ENCODE measurements at regions not wholly inside any gene's neighbourhood (a gene's known extent, or its start where the extent isn't known, plus 50 kb on each side); places are given as distances from the start of the nearest gene placed in this dataset.

DNA sequence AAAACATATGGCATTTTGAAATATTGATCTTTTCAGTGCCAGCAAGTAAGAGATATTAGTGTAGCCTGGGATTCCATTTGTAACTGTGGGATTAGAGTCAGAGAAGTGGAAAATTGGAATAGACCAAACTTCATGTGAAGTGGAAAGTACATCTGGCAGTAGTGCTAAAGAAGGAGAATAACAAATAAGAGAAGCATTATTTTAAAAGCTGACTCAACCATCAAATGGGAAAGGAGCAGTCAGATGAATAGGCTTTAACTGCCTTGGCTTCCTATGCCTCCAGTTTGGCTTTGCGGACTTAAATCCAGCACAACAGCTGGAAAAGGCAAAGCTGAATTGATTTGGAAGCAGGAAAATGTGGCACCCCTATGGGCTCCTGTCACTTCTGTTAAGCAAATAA lies 623.1 kb downstream of the TSN start:
- Histone ChIP-seq H3K36me3 (ENCODE audit: control insufficient read depth, insufficient read depth, low read length) (no peaks in the 10 kb centered on the region), H3K4me3 (ENCODE audit: low read depth, low read length) (no peak overlapping the region), H3K27me3 (ENCODE audit: control insufficient read depth, insufficient read depth, low read length) (no peaks in the 10 kb centered on the region)
- no peak for FAIRE-seq
- TF ChIP-seq, protein P1, sequence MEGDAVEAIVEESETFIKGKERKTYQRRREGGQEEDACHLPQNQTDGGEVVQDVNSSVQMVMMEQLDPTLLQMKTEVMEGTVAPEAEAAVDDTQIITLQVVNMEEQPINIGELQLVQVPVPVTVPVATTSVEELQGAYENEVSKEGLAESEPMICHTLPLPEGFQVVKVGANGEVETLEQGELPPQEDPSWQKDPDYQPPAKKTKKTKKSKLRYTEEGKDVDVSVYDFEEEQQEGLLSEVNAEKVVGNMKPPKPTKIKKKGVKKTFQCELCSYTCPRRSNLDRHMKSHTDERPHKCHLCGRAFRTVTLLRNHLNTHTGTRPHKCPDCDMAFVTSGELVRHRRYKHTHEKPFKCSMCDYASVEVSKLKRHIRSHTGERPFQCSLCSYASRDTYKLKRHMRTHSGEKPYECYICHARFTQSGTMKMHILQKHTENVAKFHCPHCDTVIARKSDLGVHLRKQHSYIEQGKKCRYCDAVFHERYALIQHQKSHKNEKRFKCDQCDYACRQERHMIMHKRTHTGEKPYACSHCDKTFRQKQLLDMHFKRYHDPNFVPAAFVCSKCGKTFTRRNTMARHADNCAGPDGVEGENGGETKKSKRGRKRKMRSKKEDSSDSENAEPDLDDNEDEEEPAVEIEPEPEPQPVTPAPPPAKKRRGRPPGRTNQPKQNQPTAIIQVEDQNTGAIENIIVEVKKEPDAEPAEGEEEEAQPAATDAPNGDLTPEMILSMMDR (IDR thresholded peaks at IDR 0.05; ENCODE audit: insufficient read depth, low read length, severe bottlenecking): no peak
- no peak for DNase-seq (ENCODE audit: low read depth)

- H3K4me3 ChIP-seq (ENCODE audit: low read depth, low read length): no peak overlapping the region
- H3K36me3 ChIP-seq (ENCODE audit: control insufficient read depth, insufficient read depth, low read length): no peaks in the 10 kb centered on the region
- DNase-seq (ENCODE audit: low read depth) (no peak), FAIRE-seq (no peak)
- H3K27me3 ChIP-seq (ENCODE audit: control insufficient read depth, insufficient read depth, low read length): no peaks in the 10 kb centered on the region
- TF ChIP-seq, protein P1 (IDR thresholded peaks at IDR 0.05; ENCODE audit: insufficient read depth, low read length, severe bottlenecking): no peak
Measured at GRCh38 chr2:122384768-122385333, 629.4 kb downstream of the TSN start.

- no peaks in the 10 kb centered on the region for H3K27me3 ChIP-seq (ENCODE audit: control insufficient read depth, insufficient read depth, low read length)
- H3K4me3 ChIP-seq (ENCODE audit: low read depth, low read length): no peak overlapping the region
- no peaks in the 10 kb centered on the region for H3K36me3 ChIP-seq (ENCODE audit: control insufficient read depth, insufficient read depth, low read length)
- DNase-seq (ENCODE audit: low read depth): no peak
- TF ChIP-seq, protein P1 (IDR thresholded peaks at IDR 0.05; ENCODE audit: insufficient read depth, low read length, severe bottlenecking): no peak
- FAIRE-seq: no peak
Measured at GRCh38 chr2:122388208-122388607, 632.8 kb downstream of the TSN start.

DNA sequence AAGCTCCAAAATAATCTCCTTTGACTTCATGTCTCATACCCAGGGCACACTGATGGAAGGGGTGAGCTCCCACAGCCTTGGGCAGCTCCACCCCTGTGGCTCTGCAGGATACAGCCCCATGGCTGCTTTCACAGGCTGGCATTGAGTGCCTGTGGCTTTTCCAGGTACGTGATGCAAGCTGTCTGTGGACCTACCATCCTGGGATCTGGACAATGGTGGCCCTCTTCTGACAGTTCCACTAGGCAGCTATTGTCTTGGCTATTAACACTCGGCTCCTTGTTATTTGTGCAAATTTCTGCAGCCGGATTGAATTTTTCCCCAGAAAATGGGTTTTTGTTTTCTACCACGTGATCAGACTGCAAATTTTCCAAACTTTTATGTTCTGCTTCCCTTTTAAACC lies 634.2 kb downstream of the TSN start:
- no peaks in the 10 kb centered on the region for H3K36me3 ChIP-seq (ENCODE audit: control insufficient read depth, insufficient read depth, low read length)
- FAIRE-seq: no peak
- DNase-seq (ENCODE audit: low read depth): no peak
- TF ChIP-seq, protein P1 (IDR thresholded peaks at IDR 0.05; ENCODE audit: insufficient read depth, low read length, severe bottlenecking): no peak
- no peak overlapping the region for H3K4me3 ChIP-seq (ENCODE audit: low read depth, low read length)
- no peaks in the 10 kb centered on the region for H3K27me3 ChIP-seq (ENCODE audit: control insufficient read depth, insufficient read depth, low read length)

GRCh38 chr2:122390406-122390805 lies 635.0 kb downstream of the TSN start:
- Histone ChIP-seq H3K27me3 (ENCODE audit: control insufficient read depth, insufficient read depth, low read length) (no peaks in the 10 kb centered on the region), H3K36me3 (ENCODE audit: control insufficient read depth, insufficient read depth, low read length) (no peaks in the 10 kb centered on the region), H3K4me3 (ENCODE audit: low read depth, low read length) (no peak overlapping the region)
- peak; percentile 84 for DNase-seq (ENCODE audit: low read depth)
- TF ChIP-seq, protein P1 (IDR thresholded peaks at IDR 0.05; ENCODE audit: insufficient read depth, low read length, severe bottlenecking): no peak
- FAIRE-seq: no peak

GRCh38 chr2:122391726-122392125 lies 636.3 kb downstream of the TSN start:
- Histone ChIP-seq H3K4me3 (ENCODE audit: low read depth, low read length) (no peak overlapping the region), H3K36me3 (ENCODE audit: control insufficient read depth, insufficient read depth, low read length) (no peaks in the 10 kb centered on the region), H3K27me3 (ENCODE audit: control insufficient read depth, insufficient read depth, low read length) (no peaks in the 10 kb centered on the region)
- peak; percentile 18 for DNase-seq (ENCODE audit: low read depth)
- FAIRE-seq: no peak
- TF ChIP-seq, protein P1 (IDR thresholded peaks at IDR 0.05; ENCODE audit: insufficient read depth, low read length, severe bottlenecking): no peak

Data from bronchial epithelial cell (primary cell).